Caco-2 (cell line): ENCODE measurements at regions not wholly inside any gene's neighbourhood (a gene's known extent, or its start where the extent isn't known, plus 50 kb on each side); places are given as distances from the start of the nearest gene placed in this dataset.

Experiments
- BruUV-seq: library from RNA; stranded (reverse); fragments of 400-500 nt; replicated peaks from 2 replicates; lab custom pipeline; 2021; lab: Mats Ljungman, UMichigan
- CTCF ChIA-PET: fragments of 300-600 bp; sonication (Branson Sonifier 250); formaldehyde crosslinking; loops from one replicate; lab custom pipeline; 2022; ENCODE audit warnings: antibody characterized with exemption; lab: Charles Lee
- POLR2A ChIA-PET: fragments of 300-600 bp; sonication (Branson Sonifier 250); formaldehyde crosslinking; loops from one replicate; lab custom pipeline; 2022; ENCODE audit warnings: antibody characterized with exemption; lab: Charles Lee
- DNase-seq, 2 experiments: peaks; one replicate each; pipeline versions ENCODE4 v3.0.0 to v3.0.0-alpha.2; 2020 to 2022
- H3K27me3 ChIP-seq: replicated peaks from 2 replicates; pipeline ENCODE4 v1.6.0; 2011; ENCODE audit warnings: low read length; ENCODE audit not compliant: control insufficient read depth, insufficient read depth
- H3K36me3 ChIP-seq: 2 replicates; pipeline ENCODE4 v1.5.1; 2011; ENCODE audit warnings: low read length; ENCODE audit not compliant: control insufficient read depth, insufficient read depth
- H3K4me1 ChIP-seq: fragments of 250-450 bp; sonication (Bioruptor Pico); 2 replicates; pipeline ENCODE4 v1.5.1; 2020; ENCODE audit warnings: mild to moderate bottlenecking
- H3K4me3 ChIP-seq: 2 replicates; pipeline ENCODE4 v1.5.1; 2011; ENCODE audit warnings: low read depth, mild to moderate bottlenecking, control low read depth, low read length
- H3K9me3 ChIP-seq: fragments of 250-450 bp; sonication (Bioruptor Pico); 2 replicates; pipeline ENCODE4 v1.5.1; 2020; ENCODE audit warnings: mild to moderate bottlenecking, moderate library complexity
- H3K27ac Mint-ChIP-seq: one replicate; pipeline ENCODE4 v1.8.0; 2022; ENCODE audit warnings: mixed read lengths; ENCODE audit not compliant: unreplicated experiment
- H3K27me3 Mint-ChIP-seq: one replicate; pipeline ENCODE4 v1.8.0; 2022; ENCODE audit warnings: mixed read lengths; ENCODE audit not compliant: insufficient read depth, unreplicated experiment
- H3K36me3 Mint-ChIP-seq: one replicate; pipeline ENCODE4 v1.8.0; 2022; ENCODE audit warnings: mild to moderate bottlenecking, mixed read lengths; ENCODE audit not compliant: insufficient read depth, unreplicated experiment
- H3K4me1 Mint-ChIP-seq: one replicate; pipeline ENCODE4 v1.8.0; 2022; ENCODE audit warnings: low read depth, mixed read lengths; ENCODE audit not compliant: unreplicated experiment
- H3K4me3 Mint-ChIP-seq: one replicate; pipeline ENCODE4 v1.8.0; 2022; ENCODE audit warnings: mild to moderate bottlenecking, moderate library complexity, mixed read lengths; ENCODE audit not compliant: unreplicated experiment
- H3K9me3 Mint-ChIP-seq: one replicate; pipeline ENCODE4 v1.8.0; 2022; ENCODE audit warnings: mixed read lengths; ENCODE audit not compliant: unreplicated experiment
- intact Hi-C: fragments of 100-400 bp; cut with micrococcal nuclease; formaldehyde crosslinking; loops from one replicate; pipeline ENCODE4 v1.10.0; 2022; ENCODE audit not compliant: unreplicated experiment
- TF ChIP-seq, protein P1 (sequence below), 2 experiments: fragments of 200-600 bp in 1 of 2; IDR thresholded peaks; 1 replicate in 1 of 2; 2 replicates in 1 of 2; pipeline versions ENCODE4 v1.5.1 to v1.8.0; 2011 to 2022; ENCODE audit warnings: antibody characterized with exemption in 1 of 2, control low read depth in 1 of 2, inconsistent platforms in 1 of 2, low read depth in 1 of 2, low read length in 1 of 2, mild to moderate bottlenecking in 1 of 2, moderate library complexity in 1 of 2; ENCODE audit not compliant: insufficient read depth in 1 of 2, severe bottlenecking in 1 of 2, unreplicated experiment in 1 of 2

DNA sequence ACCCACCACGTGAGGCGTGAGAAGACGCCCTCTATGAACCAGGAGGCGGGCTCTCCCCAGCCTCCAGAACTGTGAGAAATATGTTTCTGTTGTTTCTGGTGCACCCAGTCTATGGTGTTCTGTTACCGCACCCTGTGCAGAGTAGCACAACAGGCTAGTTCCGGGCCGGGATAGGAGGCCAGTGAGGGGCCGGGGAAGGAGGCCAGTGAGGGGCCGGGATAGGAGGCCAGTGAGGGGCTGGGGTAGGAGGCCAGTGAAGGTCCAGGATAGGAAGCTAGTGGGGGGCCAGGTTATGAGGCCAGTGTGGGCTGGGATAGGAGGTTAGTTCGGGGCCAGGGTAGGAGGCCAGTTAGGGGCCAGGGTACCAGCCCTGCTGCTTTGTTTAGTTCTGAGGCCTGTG, 204.6 kb downstream of the BARX2 start:
- Mint-ChIP-seq H3K36me3 (no peaks in the 10 kb centered on the region), H3K27me3 (no peaks in the 10 kb centered on the region), H3K9me3 (no peaks in the 10 kb centered on the region), H3K4me3 (no peak overlapping the region), H3K27ac (no peak overlapping the region), H3K4me1 (no peaks in the 10 kb centered on the region)
- Histone ChIP-seq H3K4me3 (no peak overlapping the region), H3K9me3 (no peaks in the 10 kb centered on the region), H3K27me3 (no peaks in the 10 kb centered on the region), H3K36me3 (no peaks in the 10 kb centered on the region), H3K4me1 (no peaks in the 10 kb centered on the region)
- BruUV-seq = no TSS peak
- ChIA-PET POLR2A (no interaction called here), CTCF (no interaction called here)
- TF ChIP-seq, protein P1, sequence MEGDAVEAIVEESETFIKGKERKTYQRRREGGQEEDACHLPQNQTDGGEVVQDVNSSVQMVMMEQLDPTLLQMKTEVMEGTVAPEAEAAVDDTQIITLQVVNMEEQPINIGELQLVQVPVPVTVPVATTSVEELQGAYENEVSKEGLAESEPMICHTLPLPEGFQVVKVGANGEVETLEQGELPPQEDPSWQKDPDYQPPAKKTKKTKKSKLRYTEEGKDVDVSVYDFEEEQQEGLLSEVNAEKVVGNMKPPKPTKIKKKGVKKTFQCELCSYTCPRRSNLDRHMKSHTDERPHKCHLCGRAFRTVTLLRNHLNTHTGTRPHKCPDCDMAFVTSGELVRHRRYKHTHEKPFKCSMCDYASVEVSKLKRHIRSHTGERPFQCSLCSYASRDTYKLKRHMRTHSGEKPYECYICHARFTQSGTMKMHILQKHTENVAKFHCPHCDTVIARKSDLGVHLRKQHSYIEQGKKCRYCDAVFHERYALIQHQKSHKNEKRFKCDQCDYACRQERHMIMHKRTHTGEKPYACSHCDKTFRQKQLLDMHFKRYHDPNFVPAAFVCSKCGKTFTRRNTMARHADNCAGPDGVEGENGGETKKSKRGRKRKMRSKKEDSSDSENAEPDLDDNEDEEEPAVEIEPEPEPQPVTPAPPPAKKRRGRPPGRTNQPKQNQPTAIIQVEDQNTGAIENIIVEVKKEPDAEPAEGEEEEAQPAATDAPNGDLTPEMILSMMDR (IDR thresholded peaks at IDR 0.05; ENCODE audit: insufficient read depth in 1 of 2, low read depth in 1 of 2, low read length in 1 of 2, severe bottlenecking in 1 of 2, unreplicated experiment in 1 of 2) = no peak
- DNase-seq = no peak
- intact Hi-C loops = no loop called here

GRCh38 chr11:129584316-129584715, 208.7 kb downstream of the BARX2 start:
- Histone ChIP-seq H3K4me3 (no peak overlapping the region), H3K27me3 (no peaks in the 10 kb centered on the region), H3K36me3 (no peaks in the 10 kb centered on the region), H3K4me1 (no peaks in the 10 kb centered on the region), H3K9me3 (no peaks in the 10 kb centered on the region)
- CTCF ChIA-PET = no interaction called here
- BruUV-seq = no TSS peak
- no peaks in the 10 kb centered on the region for H3K4me1 Mint-ChIP-seq
- H3K9me3 Mint-ChIP-seq = no peaks in the 10 kb centered on the region
- H3K27me3 Mint-ChIP-seq = no peaks in the 10 kb centered on the region
- intact Hi-C loops = no loop called here
- TF ChIP-seq, protein P1 (IDR thresholded peaks at IDR 0.05; ENCODE audit: insufficient read depth in 1 of 2, low read depth in 1 of 2, low read length in 1 of 2, severe bottlenecking in 1 of 2, unreplicated experiment in 1 of 2) = no peak
- no peak overlapping the region for H3K27ac Mint-ChIP-seq
- no peak for DNase-seq
- no peaks in the 10 kb centered on the region for H3K36me3 Mint-ChIP-seq
- H3K4me3 Mint-ChIP-seq = no peak overlapping the region
- POLR2A ChIA-PET = no interaction called here

- Histone ChIP-seq H3K36me3 (no peaks in the 10 kb centered on the region), H3K27me3 (no peaks in the 10 kb centered on the region), H3K4me3 (no peak overlapping the region), H3K9me3 (no peaks in the 10 kb centered on the region), H3K4me1 (no peaks in the 10 kb centered on the region)
- Mint-ChIP-seq H3K36me3 (no peaks in the 10 kb centered on the region), H3K27ac (no peak overlapping the region), H3K4me3 (no peak overlapping the region), H3K27me3 (no peaks in the 10 kb centered on the region), H3K9me3 (no peaks in the 10 kb centered on the region), H3K4me1 (no peaks in the 10 kb centered on the region)
- POLR2A ChIA-PET = no interaction called here
- intact Hi-C loops = no loop called here
- no peak for DNase-seq
- TF ChIP-seq, protein P1 (IDR thresholded peaks at IDR 0.05; ENCODE audit: insufficient read depth in 1 of 2, low read depth in 1 of 2, low read length in 1 of 2, severe bottlenecking in 1 of 2, unreplicated experiment in 1 of 2) = no peak
- CTCF ChIA-PET = no interaction called here
- BruUV-seq = no TSS peak
These were observed 213.7 kb downstream of the BARX2 start for GRCh38 chr11:129589190-129589860.
